ENCODE measurements at regions not wholly inside any gene's neighbourhood (a gene's known extent, or its start where the extent isn't known, plus 50 kb on each side); places are given as distances from the start of the nearest gene placed in this dataset.

DNA sequence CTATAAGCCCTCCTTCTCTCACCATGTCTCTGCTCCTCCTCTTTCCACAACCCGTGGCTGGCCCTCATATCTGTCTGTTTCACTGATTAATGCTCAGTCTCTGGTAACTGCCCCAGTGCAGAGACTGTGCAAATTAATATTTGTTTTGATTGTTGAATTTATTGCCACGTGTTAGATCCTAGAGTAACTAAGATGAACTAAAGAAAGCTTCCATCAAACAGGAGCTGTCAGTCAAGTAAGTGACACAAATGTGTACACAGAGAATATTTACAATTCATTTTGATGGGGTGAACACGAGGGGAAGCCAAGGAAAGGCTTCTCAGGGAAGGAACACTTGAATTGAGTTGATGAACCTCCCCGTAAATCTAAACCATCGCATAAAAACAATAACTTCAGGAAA lies 182.5 kb downstream of the BAMBI start:
- 21 to 37% (median 25%) methylated on average over 5 of the region's 5 CpGs for WGBS, 3 donors
- intact Hi-C loops (cut with DNase I): no loop called here

DNA sequence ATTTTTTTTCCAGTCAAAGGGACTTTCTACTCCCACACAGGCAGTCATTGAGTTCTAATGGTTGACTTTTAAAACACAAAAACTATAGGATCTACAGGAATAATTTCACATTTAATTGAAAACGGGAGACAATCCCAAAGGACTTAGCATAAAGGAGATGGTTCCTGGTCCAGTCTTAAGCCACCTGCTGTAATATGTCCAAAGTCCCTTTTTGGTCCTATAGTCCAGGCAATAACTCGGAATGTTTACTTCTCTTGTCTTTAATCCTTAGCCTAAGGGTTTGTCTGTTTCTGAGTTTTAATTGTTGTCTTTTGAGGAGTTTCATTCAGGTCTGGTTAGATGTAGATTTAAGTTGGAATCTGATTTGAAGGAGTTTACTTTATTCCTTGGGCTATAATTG lies 184.9 kb downstream of the BAMBI start:
- 92 to 96% (median 95%) methylated on average over 2 of the region's 2 CpGs for WGBS, 3 donors
- Histone ChIP-seq H3K4me1 (ENCODE audit: insufficient read depth) (no peaks in the 10 kb centered on the region), H3K4me3 (no peak overlapping the region), H3K27ac (no peak overlapping the region), H3K27me3 (no peaks in the 10 kb centered on the region), H3K36me3 (no peaks in the 10 kb centered on the region), H3K9me3 (no peaks in the 10 kb centered on the region)
- TF ChIP-seq POLR2A (IDR thresholded peaks at IDR 0.05) (no peak), EP300 (IDR thresholded peaks at IDR 0.05) (no peak)
- TF ChIP-seq, protein P1, sequence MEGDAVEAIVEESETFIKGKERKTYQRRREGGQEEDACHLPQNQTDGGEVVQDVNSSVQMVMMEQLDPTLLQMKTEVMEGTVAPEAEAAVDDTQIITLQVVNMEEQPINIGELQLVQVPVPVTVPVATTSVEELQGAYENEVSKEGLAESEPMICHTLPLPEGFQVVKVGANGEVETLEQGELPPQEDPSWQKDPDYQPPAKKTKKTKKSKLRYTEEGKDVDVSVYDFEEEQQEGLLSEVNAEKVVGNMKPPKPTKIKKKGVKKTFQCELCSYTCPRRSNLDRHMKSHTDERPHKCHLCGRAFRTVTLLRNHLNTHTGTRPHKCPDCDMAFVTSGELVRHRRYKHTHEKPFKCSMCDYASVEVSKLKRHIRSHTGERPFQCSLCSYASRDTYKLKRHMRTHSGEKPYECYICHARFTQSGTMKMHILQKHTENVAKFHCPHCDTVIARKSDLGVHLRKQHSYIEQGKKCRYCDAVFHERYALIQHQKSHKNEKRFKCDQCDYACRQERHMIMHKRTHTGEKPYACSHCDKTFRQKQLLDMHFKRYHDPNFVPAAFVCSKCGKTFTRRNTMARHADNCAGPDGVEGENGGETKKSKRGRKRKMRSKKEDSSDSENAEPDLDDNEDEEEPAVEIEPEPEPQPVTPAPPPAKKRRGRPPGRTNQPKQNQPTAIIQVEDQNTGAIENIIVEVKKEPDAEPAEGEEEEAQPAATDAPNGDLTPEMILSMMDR (IDR thresholded peaks at IDR 0.05): no peak
- intact Hi-C loops (cut with DNase I): no loop called here
- no peak for DNase-seq

More for the DNA sequence above, 182.5 kb downstream of the BAMBI start:
- H3K36me3 ChIP-seq: no peaks in the 10 kb centered on the region
- no peaks in the 10 kb centered on the region for H3K27me3 ChIP-seq
- no peak for DNase-seq
- no peaks in the 10 kb centered on the region for H3K9me3 ChIP-seq
- H3K27ac ChIP-seq: no peak overlapping the region
- TF ChIP-seq EP300 (IDR thresholded peaks at IDR 0.05): no peak
- TF ChIP-seq, protein P1 (IDR thresholded peaks at IDR 0.05): no peak
- no peak for TF ChIP-seq POLR2A (IDR thresholded peaks at IDR 0.05)
- H3K4me1 ChIP-seq (ENCODE audit: insufficient read depth): no peaks in the 10 kb centered on the region
- no peak overlapping the region for H3K4me3 ChIP-seq

DNA sequence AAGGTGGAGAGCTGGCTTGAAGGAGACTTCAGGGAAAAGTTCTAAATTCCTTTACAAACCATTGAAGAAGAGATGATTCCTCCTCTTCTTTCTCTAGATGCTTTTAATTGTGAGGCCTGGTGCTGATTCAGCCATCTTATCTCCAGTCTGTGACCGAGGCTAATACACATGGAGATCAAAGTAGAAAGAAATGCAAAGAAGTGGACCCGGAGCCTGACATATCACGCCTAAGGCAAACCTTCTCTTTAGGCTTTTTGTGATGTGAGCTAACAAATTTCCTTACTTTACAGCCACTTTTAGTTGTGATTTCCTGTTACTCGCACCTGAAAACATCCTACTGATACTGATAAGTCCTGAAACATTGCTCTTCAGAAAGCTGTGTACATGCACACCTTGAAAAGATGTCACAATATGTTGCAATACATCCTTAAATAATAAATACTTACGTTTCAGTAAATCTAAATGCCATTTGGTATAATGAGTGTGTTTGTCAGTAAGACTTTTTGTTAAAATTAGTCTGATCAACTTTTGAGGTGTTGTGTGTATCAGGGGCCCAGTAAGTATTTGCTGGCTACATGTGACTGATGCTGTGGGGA lies 192.4 kb downstream of the BAMBI start:
- Histone ChIP-seq H3K4me1 (ENCODE audit: insufficient read depth) (no peaks in the 10 kb centered on the region), H3K27me3 (no peaks in the 10 kb centered on the region), H3K9me3 (no peaks in the 10 kb centered on the region), H3K27ac (no peak overlapping the region), H3K36me3 (no peaks in the 10 kb centered on the region), H3K4me3 (no peak overlapping the region)
- DNase-seq: no peak
- intact Hi-C loops (cut with DNase I): no loop called here
- TF ChIP-seq POLR2A (IDR thresholded peaks at IDR 0.05): no peak
- TF ChIP-seq, protein P1 (IDR thresholded peaks at IDR 0.05): no peak
- TF ChIP-seq EP300 (IDR thresholded peaks at IDR 0.05): no peak
- 69 to 72% (median 71%) methylated on average over 5 of the region's 5 CpGs for WGBS, 3 donors

DNA sequence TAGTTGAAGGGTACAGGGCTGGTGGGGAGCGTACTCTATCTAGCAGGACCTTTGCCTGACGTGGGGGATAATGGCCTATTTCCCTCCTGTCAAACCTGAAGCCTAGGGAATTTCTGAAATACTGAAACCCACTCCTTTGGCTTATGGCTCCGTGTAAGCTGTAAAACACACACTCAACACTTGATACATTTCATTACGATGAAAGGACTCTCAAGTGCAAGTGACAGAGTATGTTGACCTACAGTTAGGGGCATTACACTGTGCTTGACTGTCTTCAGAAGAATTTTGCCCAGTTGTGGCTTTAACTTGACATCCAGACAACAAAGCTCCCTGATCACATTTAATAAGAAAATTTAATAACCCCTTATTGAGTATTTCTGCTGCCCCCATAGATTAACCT lies 194.3 kb downstream of the BAMBI start:
- H3K4me1 ChIP-seq (ENCODE audit: insufficient read depth): no peaks in the 10 kb centered on the region
- H3K27ac ChIP-seq: no peak overlapping the region
- DNase-seq: no peak
- intact Hi-C loops (cut with DNase I): no loop called here
- H3K4me3 ChIP-seq: no peak overlapping the region
- H3K36me3 ChIP-seq: no peaks in the 10 kb centered on the region
- no peaks in the 10 kb centered on the region for H3K9me3 ChIP-seq
- WGBS, 3 donors: 86 to 92% (median 91%) methylated on average over 4 of the region's 4 CpGs
- H3K27me3 ChIP-seq: no peaks in the 10 kb centered on the region
- TF ChIP-seq, protein P1 (IDR thresholded peaks at IDR 0.05): no peak
- no peak for TF ChIP-seq POLR2A (IDR thresholded peaks at IDR 0.05)
- TF ChIP-seq EP300 (IDR thresholded peaks at IDR 0.05): no peak
